HG02943 (cell line): ENCODE measurements at regions not wholly inside any gene's neighbourhood (a gene's known extent, or its start where the extent isn't known, plus 50 kb on each side); places are given as distances from the start of the nearest gene placed in this dataset.

ENCODE experiments used
- ATAC-seq: cut with Tn5 transposase; IDR thresholded peaks from one replicate; pipeline ENCODE4 v1.9.1; 2021; ENCODE audit warnings: mild to moderate bottlenecking, low read depth, moderate library complexity; ENCODE audit not compliant: unreplicated experiment

- ATAC-seq, result no peak
Measured at GRCh38 chr18:21991886-21992285, 177.5 kb upstream of the GATA6 start.

- ATAC-seq, result no peak
Measured at GRCh38 chr18:21996351-21996826, 173.0 kb upstream of the GATA6 start.

- ATAC-seq, result no peak
Measured at GRCh38 chr18:21997207-21998143, 171.9 kb upstream of the GATA6 start.

GRCh38 chr18:21998486-21998885 lies 170.9 kb upstream of the GATA6 start:
- ATAC-seq, result no peak

- ATAC-seq, result no peak
Measured at GRCh38 chr18:22001912-22002487, 167.4 kb upstream of the GATA6 start.

- ATAC-seq, result no peak
Measured at GRCh38 chr18:22005191-22005841, 164.1 kb upstream of the GATA6 start.

GRCh38 chr18:22006458-22006857 lies 162.9 kb upstream of the GATA6 start:
- no peak for ATAC-seq

GRCh38 chr18:22009242-22009641 lies 160.1 kb upstream of the GATA6 start:
- no peak for ATAC-seq

GRCh38 chr18:22013993-22014392 lies 155.4 kb upstream of the GATA6 start:
- no peak for ATAC-seq

- no peak for ATAC-seq
Measured at GRCh38 chr18:22015156-22015555, 154.2 kb upstream of the GATA6 start.

GRCh38 chr18:22018366-22018765 lies 151.0 kb upstream of the GATA6 start:
- no peak for ATAC-seq

- no peak for ATAC-seq
Measured at GRCh38 chr18:22019193-22019592, 150.2 kb upstream of the GATA6 start.

GRCh38 chr18:22020127-22020866 lies 149.1 kb upstream of the GATA6 start:
- no peak for ATAC-seq

- no peak for ATAC-seq
Measured at GRCh38 chr18:22020867-22021370, 148.5 kb upstream of the GATA6 start.

GRCh38 chr18:22021701-22022100 lies 147.7 kb upstream of the GATA6 start:
- no peak for ATAC-seq

- ATAC-seq, result no peak
Measured at GRCh38 chr18:22024924-22025323, 144.5 kb upstream of the GATA6 start.

- ATAC-seq, result no peak
Measured at GRCh38 chr18:22026362-22026761, 143.0 kb upstream of the GATA6 start.

GRCh38 chr18:22026889-22027288 lies 142.5 kb upstream of the GATA6 start:
- ATAC-seq, result no peak

GRCh38 chr18:22031611-22032010 lies 137.8 kb upstream of the GATA6 start:
- no peak for ATAC-seq

GRCh38 chr18:22032392-22032961 lies 136.9 kb upstream of the GATA6 start:
- no peak for ATAC-seq
